Psoas muscle (tissue), 7 donors: ENCODE measurements at regions not wholly inside any gene's neighbourhood (a gene's known extent, or its start where the extent isn't known, plus 50 kb on each side); places are given as distances from the start of the nearest gene placed in this dataset.
"Not testable (repeated sequence)": the region's sequence is repeated elsewhere in the genome, so short reads cannot be mapped to it uniquely, and the experiment has no call there.

ENCODE experiments used
- ATAC-seq, 4 donors: fragments of 200-7000 bp; cut with Tn5 transposase; one replicate each; pipeline ENCODE4 v1.9.1; 2020; ENCODE audit warnings: moderate library complexity in 3 of 4, mild to moderate bottlenecking in 2 of 4
- DNase-seq, 2 donors: peaks; one replicate each; pipeline ENCODE4 v3.0.0-alpha.2; 2020
- H3K27ac ChIP-seq: fragments of 200-600 bp; one replicate; pipeline ENCODE4 v1.8.0; 2022
- H3K27me3 ChIP-seq, 3 donors: fragments of 200-600 bp in 1 of 3; one replicate each; pipeline versions ENCODE4 v1.6.1 to v1.8.0; 2013 to 2022; ENCODE audit warnings: low read length in 2 of 3, mild to moderate bottlenecking in 2 of 3, moderate library complexity in 1 of 3; ENCODE audit not compliant: insufficient read depth in 3 of 3
- H3K36me3 ChIP-seq, 2 donors: fragments of 200-600 bp in 1 of 2; one replicate each; pipeline versions ENCODE4 v1.6.1 to v1.8.0; 2013 to 2022; ENCODE audit warnings: low read depth in 1 of 2, mild to moderate bottlenecking in 1 of 2, moderate library complexity in 1 of 2; ENCODE audit not compliant: insufficient read depth in 1 of 2
- H3K4me1 ChIP-seq: fragments of 200-600 bp; one replicate; pipeline ENCODE4 v1.8.0; 2022
- H3K4me3 ChIP-seq: fragments of 200-600 bp; one replicate; pipeline ENCODE4 v1.8.0; 2022; ENCODE audit warnings: mild to moderate bottlenecking
- H3K9me3 ChIP-seq: fragments of 200-600 bp; one replicate; pipeline ENCODE4 v1.8.0; 2022
- WGBS, 3 donors: extraction: QIAGEN DNeasy Blood & Tissue Kit; methylation state at CpG; one replicate each; pipeline versions ENCODE4 v1.1.6 to v1.1.7; 2013; 5-methylcytosine and 5-hydroxymethylcytosine counted together
- intact Hi-C, 2 donors: fragments of 100-400 bp; cut with DNase I; formaldehyde crosslinking; loops; one replicate each; pipeline versions ENCODE4 v1.11.0 to v1.14.2; 2022
- TF ChIP-seq, protein P1 (sequence below): fragments of 200-600 bp; IDR thresholded peaks from one replicate; pipeline ENCODE4 v1.8.0; 2022; ENCODE audit warnings: antibody characterized with exemption
- donor health status: healthy with polysubstance abuse.
- donor health status: DM: no; HTN: no; CAD: no; lungs with moderate emphysema.
- donor health status: Bipolar disorder and iron deficiency.
- donor health status: healthy.
- donor health status: DM: yes; HTN: yes; CAD: no.
- donor health status: DM: no; HTN: no; CAD: no.
- donor health status: DM: yes; HTN: yes; CAD: no.

- WGBS, 3 donors: 73 to 78% (median 76%) methylated on average over 2 of the region's 2 CpGs
- Histone ChIP-seq H3K27ac (no peak overlapping the region), H3K4me1 (no peaks in the 10 kb centered on the region), H3K9me3 (no peaks in the 10 kb centered on the region), H3K27me3 (no peaks in the 10 kb centered on the region), H3K36me3 (no peaks in the 10 kb centered on the region), H3K4me3 (no peak overlapping the region)
- TF ChIP-seq, protein P1, sequence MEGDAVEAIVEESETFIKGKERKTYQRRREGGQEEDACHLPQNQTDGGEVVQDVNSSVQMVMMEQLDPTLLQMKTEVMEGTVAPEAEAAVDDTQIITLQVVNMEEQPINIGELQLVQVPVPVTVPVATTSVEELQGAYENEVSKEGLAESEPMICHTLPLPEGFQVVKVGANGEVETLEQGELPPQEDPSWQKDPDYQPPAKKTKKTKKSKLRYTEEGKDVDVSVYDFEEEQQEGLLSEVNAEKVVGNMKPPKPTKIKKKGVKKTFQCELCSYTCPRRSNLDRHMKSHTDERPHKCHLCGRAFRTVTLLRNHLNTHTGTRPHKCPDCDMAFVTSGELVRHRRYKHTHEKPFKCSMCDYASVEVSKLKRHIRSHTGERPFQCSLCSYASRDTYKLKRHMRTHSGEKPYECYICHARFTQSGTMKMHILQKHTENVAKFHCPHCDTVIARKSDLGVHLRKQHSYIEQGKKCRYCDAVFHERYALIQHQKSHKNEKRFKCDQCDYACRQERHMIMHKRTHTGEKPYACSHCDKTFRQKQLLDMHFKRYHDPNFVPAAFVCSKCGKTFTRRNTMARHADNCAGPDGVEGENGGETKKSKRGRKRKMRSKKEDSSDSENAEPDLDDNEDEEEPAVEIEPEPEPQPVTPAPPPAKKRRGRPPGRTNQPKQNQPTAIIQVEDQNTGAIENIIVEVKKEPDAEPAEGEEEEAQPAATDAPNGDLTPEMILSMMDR: no peak
- DNase-seq: no peak
- no peak for ATAC-seq
- intact Hi-C loops: no loop called here
Measured at GRCh38 chr3:180430896-180431295, 171.1 kb upstream of the TTC14 start.

GRCh38 chr3:180433152-180433551, 168.8 kb upstream of the TTC14 start:
- no peaks in the 10 kb centered on the region for H3K36me3 ChIP-seq
- TF ChIP-seq, protein P1: no peak
- H3K27me3 ChIP-seq: no peaks in the 10 kb centered on the region
- 77 to 97% (median 90%) methylated on average over 1 of the region's 1 CpG for WGBS, 3 donors
- no peak for ATAC-seq
- H3K27ac ChIP-seq: no peak overlapping the region
- no peak overlapping the region for H3K4me3 ChIP-seq
- no peaks in the 10 kb centered on the region for H3K4me1 ChIP-seq
- no peaks in the 10 kb centered on the region for H3K9me3 ChIP-seq
- intact Hi-C loops: no loop called here
- no peak for DNase-seq

DNA sequence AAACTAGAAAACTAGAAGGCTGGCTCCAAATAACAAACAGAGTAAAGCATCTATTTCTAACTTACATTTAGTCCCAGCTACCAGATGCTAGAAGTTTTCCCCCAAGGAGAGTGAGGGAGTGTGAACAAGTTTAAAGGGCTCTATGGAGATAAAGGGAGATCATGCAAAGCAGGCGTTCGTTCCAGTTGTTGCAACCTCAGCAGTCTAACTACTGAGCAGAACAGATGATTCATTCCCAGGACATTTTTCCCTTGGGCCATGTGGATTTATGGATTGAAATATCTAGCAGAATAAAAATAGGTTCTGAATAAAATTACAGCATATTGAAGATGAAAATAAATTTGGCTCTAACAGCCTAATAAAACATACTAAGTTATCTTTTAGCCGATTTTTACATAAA, 154.8 kb upstream of the TTC14 start:
- H3K4me3 ChIP-seq: no peak overlapping the region
- intact Hi-C loops: no loop called here
- no peaks in the 10 kb centered on the region for H3K9me3 ChIP-seq
- no peak for DNase-seq
- TF ChIP-seq, protein P1: no peak
- H3K27ac ChIP-seq: no peak overlapping the region
- 68 to 75% (median 69%) methylated on average over 3 of the region's 3 CpGs for WGBS, 3 donors
- no peak for ATAC-seq
- H3K27me3 ChIP-seq: no peaks in the 10 kb centered on the region
- no peaks in the 10 kb centered on the region for H3K36me3 ChIP-seq
- no peaks in the 10 kb centered on the region for H3K4me1 ChIP-seq

- ATAC-seq, DNase-seq, H3K27me3 ChIP-seq, H3K4me3 ChIP-seq, H3K4me1 ChIP-seq, intact Hi-C loops, H3K9me3 ChIP-seq, H3K36me3 ChIP-seq, H3K27ac ChIP-seq: not testable (repeated sequence)
- 85 to 91% (median 88%) methylated on average over 16 to 17 of the region's 17 CpGs for WGBS, 3 donors
Measured at GRCh38 chr3:180448407-180448806, 153.6 kb upstream of the TTC14 start.

GRCh38 chr3:180457225-180457624, 144.7 kb upstream of the TTC14 start:
- no peaks in the 10 kb centered on the region for H3K4me1 ChIP-seq
- DNase-seq (no peak), ATAC-seq (no peak)
- H3K4me3 ChIP-seq: no peak overlapping the region
- H3K27ac ChIP-seq: no peak overlapping the region
- intact Hi-C loops: no loop called here
- H3K27me3 ChIP-seq: no peaks in the 10 kb centered on the region
- TF ChIP-seq, protein P1: no peak
- no peaks in the 10 kb centered on the region for H3K9me3 ChIP-seq
- no peaks in the 10 kb centered on the region for H3K36me3 ChIP-seq
